Upper lobe of right lung (tissue), 1 donor: ENCODE measurements at regions not wholly inside any gene's neighbourhood (a gene's known extent, or its start where the extent isn't known, plus 50 kb on each side); places are given as distances from the start of the nearest gene placed in this dataset.

Experiments
- ATAC-seq: fragments of 200-7000 bp; cut with Tn5 transposase; one replicate; pipeline ENCODE4 v1.9.1; 2020; ENCODE audit warnings: mild to moderate bottlenecking, moderate library complexity
- DNase-seq: peaks from one replicate; pipeline ENCODE4 v3.0.0-alpha.2; 2020
- H3K27ac ChIP-seq: fragments of 200-600 bp; one replicate; pipeline ENCODE4 v1.8.0; 2022
- H3K27me3 ChIP-seq: fragments of 200-600 bp; one replicate; pipeline ENCODE4 v1.8.0; 2022; ENCODE audit warnings: mild to moderate bottlenecking
- H3K36me3 ChIP-seq: fragments of 200-600 bp; one replicate; pipeline ENCODE4 v1.8.0; 2022
- H3K4me1 ChIP-seq: fragments of 200-600 bp; one replicate; pipeline ENCODE4 v1.8.0; 2022
- H3K4me3 ChIP-seq: fragments of 200-600 bp; one replicate; pipeline ENCODE4 v1.8.0; 2022; ENCODE audit warnings: mild to moderate bottlenecking
- H3K9me3 ChIP-seq: fragments of 200-600 bp; one replicate; pipeline ENCODE4 v1.8.0; 2022
- CTCF ChIP-seq: fragments of 200-600 bp; IDR thresholded peaks from one replicate; pipeline ENCODE4 v1.8.0; 2022; ENCODE audit warnings: antibody characterized with exemption
- intact Hi-C: fragments of 100-400 bp; cut with DNase I; formaldehyde crosslinking; loops from one replicate; pipeline ENCODE4 v1.11.0; 2022
- donor health status: DM: no; HTN: yes; CAD: no; lungs with severe emphysema.

GRCh38 chr18:52007105-52007504 is 332.9 kb upstream of the DCC start:
- no peaks in the 10 kb centered on the region for H3K4me1 ChIP-seq
- TF ChIP-seq CTCF: no peak
- no peak for ATAC-seq
- no peak overlapping the region for H3K27ac ChIP-seq
- intact Hi-C loops: no loop called here
- DNase-seq: no peak
- no peak overlapping the region for H3K4me3 ChIP-seq
- H3K36me3 ChIP-seq: no peaks in the 10 kb centered on the region
- H3K9me3 ChIP-seq: no peaks in the 10 kb centered on the region
- no peaks in the 10 kb centered on the region for H3K27me3 ChIP-seq

- ATAC-seq (no peak), DNase-seq (no peak)
- TF ChIP-seq CTCF: no peak
- intact Hi-C loops: no loop called here
- H3K4me1 ChIP-seq: no peaks in the 10 kb centered on the region
- no peak overlapping the region for H3K4me3 ChIP-seq
- no peaks in the 10 kb centered on the region for H3K27me3 ChIP-seq
- H3K27ac ChIP-seq: no peak overlapping the region
- no peaks in the 10 kb centered on the region for H3K36me3 ChIP-seq
- H3K9me3 ChIP-seq: no peaks in the 10 kb centered on the region
Measured at GRCh38 chr18:52008330-52008729, 331.7 kb upstream of the DCC start.

GRCh38 chr18:52008736-52009135 is 331.3 kb upstream of the DCC start:
- Histone ChIP-seq H3K27ac (no peak overlapping the region), H3K4me1 (no peaks in the 10 kb centered on the region), H3K4me3 (no peak overlapping the region), H3K9me3 (no peaks in the 10 kb centered on the region), H3K36me3 (no peaks in the 10 kb centered on the region), H3K27me3 (no peaks in the 10 kb centered on the region)
- DNase-seq (no peak), ATAC-seq (no peak)
- intact Hi-C loops: no loop called here
- no peak for TF ChIP-seq CTCF

- intact Hi-C loops: no loop called here
- Histone ChIP-seq H3K27me3 (no peaks in the 10 kb centered on the region), H3K27ac (no peak overlapping the region), H3K36me3 (no peaks in the 10 kb centered on the region), H3K4me1 (no peaks in the 10 kb centered on the region), H3K9me3 (no peaks in the 10 kb centered on the region), H3K4me3 (no peak overlapping the region)
- ATAC-seq: no peak
- no peak for DNase-seq
- no peak for TF ChIP-seq CTCF
Measured at GRCh38 chr18:52009958-52010357, 330.0 kb upstream of the DCC start.

- no peak overlapping the region for H3K4me3 ChIP-seq
- DNase-seq (no peak), ATAC-seq (no peak)
- no peak for TF ChIP-seq CTCF
- H3K4me1 ChIP-seq: no peaks in the 10 kb centered on the region
- H3K9me3 ChIP-seq: no peaks in the 10 kb centered on the region
- no peaks in the 10 kb centered on the region for H3K27me3 ChIP-seq
- no peak overlapping the region for H3K27ac ChIP-seq
- no peaks in the 10 kb centered on the region for H3K36me3 ChIP-seq
- intact Hi-C loops: no loop called here
Measured at GRCh38 chr18:52045946-52046675, 293.9 kb upstream of the DCC start.

GRCh38 chr18:52046842-52047241 is 293.2 kb upstream of the DCC start:
- no peak overlapping the region for H3K4me3 ChIP-seq
- H3K9me3 ChIP-seq: no peaks in the 10 kb centered on the region
- no peaks in the 10 kb centered on the region for H3K27me3 ChIP-seq
- H3K36me3 ChIP-seq: no peaks in the 10 kb centered on the region
- no peak for DNase-seq
- no peaks in the 10 kb centered on the region for H3K4me1 ChIP-seq
- intact Hi-C loops: no loop called here
- TF ChIP-seq CTCF: no peak
- H3K27ac ChIP-seq: no peak overlapping the region
- ATAC-seq: no peak
